HEK293 (cell line): ENCODE measurements at regions not wholly inside any gene's neighbourhood (a gene's known extent, or its start where the extent isn't known, plus 50 kb on each side); places are given as distances from the start of the nearest gene placed in this dataset.

ENCODE experiments used
- GLI2 ChIP-seq: fragments of 450-650 bp; formaldehyde crosslinking; IDR thresholded peaks from 2 replicates; pipeline ENCODE4; 2017; ENCODE audit warnings: missing biosample characterization, missing genetic modification characterization, low read depth, borderline replicate concordance
- HOXA7 ChIP-seq: sonication (generic); formaldehyde crosslinking; IDR thresholded peaks from 2 replicates; pipeline ENCODE4 v1.8.1; 2022; ENCODE audit warnings: missing genetic modification reagents, borderline replicate concordance
- KLF8 ChIP-seq: fragments of 450-650 bp; formaldehyde crosslinking; IDR thresholded peaks from 2 replicates; pipeline ENCODE4 v1.5.1; 2016; ENCODE audit warnings: missing biosample characterization, missing genetic modification characterization
- RBAK ChIP-seq: fragments of 450-650 bp; formaldehyde crosslinking; IDR thresholded peaks from 2 replicates; pipeline ENCODE4 v1.5.1; 2016; ENCODE audit warnings: missing biosample characterization, missing genetic modification characterization
- SP2 ChIP-seq: fragments of 450-650 bp; formaldehyde crosslinking; IDR thresholded peaks from 2 replicates; pipeline ENCODE4 v1.5.1; 2016; ENCODE audit warnings: missing biosample characterization, missing genetic modification characterization
- SP7 ChIP-seq: fragments of 450-650 bp; formaldehyde crosslinking; IDR thresholded peaks from 2 replicates; pipeline ENCODE4 v1.5.1; 2016; ENCODE audit warnings: missing biosample characterization, missing genetic modification characterization
- ZBTB1 ChIP-seq: fragments of 450-650 bp; formaldehyde crosslinking; IDR thresholded peaks from 2 replicates; pipeline ENCODE4 v1.5.1; 2016; ENCODE audit warnings: missing biosample characterization, missing genetic modification characterization
- ZFHX2 ChIP-seq: fragments of 450-650 bp; formaldehyde crosslinking; conservative IDR thresholded peaks from 2 replicates; pipeline ENCODE4 v1.5.1; 2016; ENCODE audit warnings: missing biosample characterization, missing genetic modification characterization
- ZFP69B ChIP-seq: fragments of 450-650 bp; formaldehyde crosslinking; IDR thresholded peaks from 2 replicates; pipeline ENCODE4 v1.5.1; 2016; ENCODE audit warnings: missing biosample characterization, missing genetic modification characterization
- ZNF2 ChIP-seq: fragments of 450-650 bp; formaldehyde crosslinking; IDR thresholded peaks from 2 replicates; pipeline ENCODE4 v1.5.1; 2016; ENCODE audit warnings: missing biosample characterization, missing genetic modification characterization
- ZNF23 ChIP-seq: fragments of 450-650 bp; formaldehyde crosslinking; IDR thresholded peaks from 2 replicates; pipeline ENCODE4 v1.5.1; 2016; ENCODE audit warnings: missing biosample characterization, missing genetic modification characterization, borderline replicate concordance
- ZNF24 ChIP-seq: fragments of 450-650 bp; formaldehyde crosslinking; IDR thresholded peaks from 2 replicates; pipeline ENCODE4 v1.5.1; 2016; ENCODE audit warnings: missing biosample characterization, missing genetic modification characterization
- ZNF37A ChIP-seq: fragments of 450-650 bp; IDR thresholded peaks from 2 replicates; pipeline ENCODE4 v1.5.1; 2018; ENCODE audit warnings: missing biosample characterization, missing genetic modification characterization
- ZNF394 ChIP-seq: fragments of 450-650 bp; formaldehyde crosslinking; IDR thresholded peaks from 2 replicates; pipeline ENCODE4 v1.5.1; 2016; ENCODE audit warnings: missing biosample characterization, missing genetic modification characterization, mild to moderate bottlenecking, moderate library complexity, borderline replicate concordance
- ZNF426 ChIP-seq: fragments of 450-650 bp; formaldehyde crosslinking; IDR thresholded peaks from 2 replicates; pipeline ENCODE4 v1.5.1; 2017; ENCODE audit warnings: missing biosample characterization, missing genetic modification characterization, mild to moderate bottlenecking, inconsistent platforms, moderate library complexity
- ZNF555 ChIP-seq: fragments of 450-650 bp; formaldehyde crosslinking; conservative IDR thresholded peaks from 2 replicates; pipeline ENCODE4 v1.5.1; 2017; ENCODE audit warnings: missing biosample characterization, mild to moderate bottlenecking, missing genetic modification characterization, inconsistent platforms
- ZNF561 ChIP-seq: fragments of 450-650 bp; IDR thresholded peaks from 2 replicates; pipeline ENCODE4 v1.5.1; 2018; ENCODE audit warnings: missing biosample characterization, missing genetic modification characterization, borderline replicate concordance
- ZNF600 ChIP-seq: fragments of 450-650 bp; formaldehyde crosslinking; IDR thresholded peaks from 2 replicates; pipeline ENCODE4 v1.5.1; 2016; ENCODE audit warnings: missing biosample characterization, missing genetic modification characterization
- ZNF624 ChIP-seq: fragments of 450-650 bp; formaldehyde crosslinking; IDR thresholded peaks from 2 replicates; pipeline ENCODE4 v1.5.1; 2017; ENCODE audit warnings: missing biosample characterization, missing genetic modification characterization
- ZNF654 ChIP-seq: fragments of 450-650 bp; formaldehyde crosslinking; IDR thresholded peaks from 2 replicates; pipeline ENCODE4 v1.5.1; 2016; ENCODE audit warnings: low read depth, missing biosample characterization, missing genetic modification characterization
- ZNF677 ChIP-seq: fragments of 450-650 bp; IDR thresholded peaks from 2 replicates; pipeline ENCODE4 v1.5.0; 2018; ENCODE audit warnings: missing biosample characterization, mild to moderate bottlenecking, missing genetic modification characterization, moderate library complexity
- TF ChIP-seq, protein P1 (sequence below): fragments of 450-650 bp; formaldehyde crosslinking; conservative IDR thresholded peaks from 2 replicates; pipeline ENCODE4 v1.5.1; 2016; ENCODE audit warnings: low read depth, missing biosample characterization, missing genetic modification characterization
- TF ChIP-seq, protein P2 (sequence below): fragments of 450-650 bp; formaldehyde crosslinking; IDR thresholded peaks from 2 replicates; pipeline ENCODE4 v1.5.1; 2016; ENCODE audit warnings: missing biosample characterization, missing genetic modification characterization
- TF ChIP-seq, protein P3 (sequence below): fragments of 450-650 bp; formaldehyde crosslinking; IDR thresholded peaks from 2 replicates; pipeline ENCODE4 v1.5.1; 2017; ENCODE audit warnings: missing biosample characterization, mild to moderate bottlenecking, missing genetic modification characterization, moderate library complexity
- TF ChIP-seq, protein P4 (sequence below): fragments of 450-650 bp; formaldehyde crosslinking; conservative IDR thresholded peaks from 2 replicates; pipeline ENCODE4 v1.5.1; 2016; ENCODE audit warnings: low read depth, missing biosample characterization, missing genetic modification characterization
- TF ChIP-seq, protein P5 (sequence below): fragments of 450-650 bp; formaldehyde crosslinking; IDR thresholded peaks from 2 replicates; pipeline ENCODE4 v1.5.1; 2016; ENCODE audit warnings: missing biosample characterization, missing genetic modification characterization

DNA sequence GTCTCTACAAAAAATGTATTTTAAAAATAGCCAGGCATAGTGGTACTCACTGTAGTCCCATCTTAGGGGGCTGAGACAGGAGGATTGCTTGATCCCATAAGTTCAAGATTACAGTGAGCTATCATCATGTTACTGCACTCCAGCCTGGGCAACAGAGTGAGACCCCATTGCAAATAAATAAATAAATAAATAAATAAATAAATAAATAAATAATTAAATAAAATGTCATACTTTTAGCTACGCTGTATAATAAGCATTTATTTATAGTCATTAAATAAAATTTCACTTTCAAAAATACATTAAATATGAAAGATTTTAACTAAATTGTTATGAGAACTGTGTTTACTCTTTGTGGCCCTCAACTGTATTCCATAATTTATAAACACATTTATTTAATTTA lies 1124.2 kb downstream of the PCDH7 start (continued):
- TF ChIP-seq, protein P1, sequence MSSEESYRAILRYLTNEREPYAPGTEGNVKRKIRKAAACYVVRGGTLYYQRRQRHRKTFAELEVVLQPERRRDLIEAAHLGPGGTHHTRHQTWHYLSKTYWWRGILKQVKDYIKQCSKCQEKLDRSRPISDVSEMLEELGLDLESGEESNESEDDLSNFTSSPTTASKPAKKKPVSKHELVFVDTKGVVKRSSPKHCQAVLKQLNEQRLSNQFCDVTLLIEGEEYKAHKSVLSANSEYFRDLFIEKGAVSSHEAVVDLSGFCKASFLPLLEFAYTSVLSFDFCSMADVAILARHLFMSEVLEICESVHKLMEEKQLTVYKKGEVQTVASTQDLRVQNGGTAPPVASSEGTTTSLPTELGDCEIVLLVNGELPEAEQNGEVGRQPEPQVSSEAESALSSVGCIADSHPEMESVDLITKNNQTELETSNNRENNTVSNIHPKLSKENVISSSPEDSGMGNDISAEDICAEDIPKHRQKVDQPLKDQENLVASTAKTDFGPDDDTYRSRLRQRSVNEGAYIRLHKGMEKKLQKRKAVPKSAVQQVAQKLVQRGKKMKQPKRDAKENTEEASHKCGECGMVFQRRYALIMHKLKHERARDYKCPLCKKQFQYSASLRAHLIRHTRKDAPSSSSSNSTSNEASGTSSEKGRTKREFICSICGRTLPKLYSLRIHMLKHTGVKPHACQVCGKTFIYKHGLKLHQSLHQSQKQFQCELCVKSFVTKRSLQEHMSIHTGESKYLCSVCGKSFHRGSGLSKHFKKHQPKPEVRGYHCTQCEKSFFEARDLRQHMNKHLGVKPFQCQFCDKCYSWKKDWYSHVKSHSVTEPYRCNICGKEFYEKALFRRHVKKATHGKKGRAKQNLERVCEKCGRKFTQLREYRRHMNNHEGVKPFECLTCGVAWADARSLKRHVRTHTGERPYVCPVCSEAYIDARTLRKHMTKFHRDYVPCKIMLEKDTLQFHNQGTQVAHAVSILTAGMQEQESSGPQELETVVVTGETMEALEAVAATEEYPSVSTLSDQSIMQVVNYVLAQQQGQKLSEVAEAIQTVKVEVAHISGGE (tag by site-specific recombination), result peak; percentile 54
- TF ChIP-seq ZNF23 (tag by site-specific recombination), result no peak
- TF ChIP-seq HOXA7 (CRISPR knock-in tag), result no peak
- TF ChIP-seq RBAK (tag by site-specific recombination), result no peak
- no peak for TF ChIP-seq ZNF37A
- TF ChIP-seq ZFHX2, result no peak
- no peak for TF ChIP-seq ZNF24
- TF ChIP-seq, protein P2, sequence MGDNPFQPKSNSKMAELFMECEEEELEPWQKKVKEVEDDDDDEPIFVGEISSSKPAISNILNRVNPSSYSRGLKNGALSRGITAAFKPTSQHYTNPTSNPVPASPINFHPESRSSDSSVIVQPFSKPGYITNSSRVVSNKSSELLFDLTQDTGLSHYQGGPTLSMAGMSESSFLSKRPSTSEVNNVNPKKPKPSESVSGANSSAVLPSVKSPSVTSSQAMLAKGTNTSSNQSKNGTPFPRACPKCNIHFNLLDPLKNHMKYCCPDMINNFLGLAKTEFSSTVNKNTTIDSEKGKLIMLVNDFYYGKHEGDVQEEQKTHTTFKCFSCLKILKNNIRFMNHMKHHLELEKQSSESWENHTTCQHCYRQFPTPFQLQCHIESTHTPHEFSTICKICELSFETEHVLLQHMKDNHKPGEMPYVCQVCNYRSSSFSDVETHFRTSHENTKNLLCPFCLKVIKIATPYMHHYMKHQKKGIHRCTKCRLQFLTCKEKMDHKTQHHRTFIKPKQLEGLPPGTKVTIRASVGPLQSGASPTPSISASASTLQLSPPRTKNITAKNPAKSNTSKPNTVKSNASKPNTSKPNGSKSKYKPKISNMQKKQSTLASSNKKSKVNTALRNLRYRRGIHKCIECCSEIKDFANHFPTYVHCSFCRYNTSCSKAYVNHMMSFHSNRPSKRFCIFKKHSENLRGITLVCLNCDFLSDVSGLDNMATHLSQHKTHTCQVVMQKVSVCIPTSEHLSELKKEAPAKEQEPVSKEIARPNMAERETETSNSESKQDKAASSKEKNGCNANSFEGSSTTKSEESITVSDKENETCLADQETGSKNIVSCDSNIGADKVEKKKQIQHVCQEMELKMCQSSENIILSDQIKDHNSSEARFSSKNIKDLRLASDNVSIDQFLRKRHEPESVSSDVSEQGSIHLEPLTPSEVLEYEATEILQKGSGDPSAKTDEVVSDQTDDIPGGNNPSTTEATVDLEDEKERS (tag by site-specific recombination), result no peak
- TF ChIP-seq, protein P3, sequence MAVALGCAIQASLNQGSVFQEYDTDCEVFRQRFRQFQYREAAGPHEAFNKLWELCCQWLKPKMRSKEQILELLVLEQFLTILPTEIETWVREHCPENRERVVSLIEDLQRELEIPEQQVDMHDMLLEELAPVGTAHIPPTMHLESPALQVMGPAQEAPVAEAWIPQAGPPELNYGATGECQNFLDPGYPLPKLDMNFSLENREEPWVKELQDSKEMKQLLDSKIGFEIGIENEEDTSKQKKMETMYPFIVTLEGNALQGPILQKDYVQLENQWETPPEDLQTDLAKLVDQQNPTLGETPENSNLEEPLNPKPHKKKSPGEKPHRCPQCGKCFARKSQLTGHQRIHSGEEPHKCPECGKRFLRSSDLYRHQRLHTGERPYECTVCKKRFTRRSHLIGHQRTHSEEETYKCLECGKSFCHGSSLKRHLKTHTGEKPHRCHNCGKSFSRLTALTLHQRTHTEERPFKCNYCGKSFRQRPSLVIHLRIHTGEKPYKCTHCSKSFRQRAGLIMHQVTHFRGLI (tag by site-specific recombination), result no peak
- TF ChIP-seq, protein P4, sequence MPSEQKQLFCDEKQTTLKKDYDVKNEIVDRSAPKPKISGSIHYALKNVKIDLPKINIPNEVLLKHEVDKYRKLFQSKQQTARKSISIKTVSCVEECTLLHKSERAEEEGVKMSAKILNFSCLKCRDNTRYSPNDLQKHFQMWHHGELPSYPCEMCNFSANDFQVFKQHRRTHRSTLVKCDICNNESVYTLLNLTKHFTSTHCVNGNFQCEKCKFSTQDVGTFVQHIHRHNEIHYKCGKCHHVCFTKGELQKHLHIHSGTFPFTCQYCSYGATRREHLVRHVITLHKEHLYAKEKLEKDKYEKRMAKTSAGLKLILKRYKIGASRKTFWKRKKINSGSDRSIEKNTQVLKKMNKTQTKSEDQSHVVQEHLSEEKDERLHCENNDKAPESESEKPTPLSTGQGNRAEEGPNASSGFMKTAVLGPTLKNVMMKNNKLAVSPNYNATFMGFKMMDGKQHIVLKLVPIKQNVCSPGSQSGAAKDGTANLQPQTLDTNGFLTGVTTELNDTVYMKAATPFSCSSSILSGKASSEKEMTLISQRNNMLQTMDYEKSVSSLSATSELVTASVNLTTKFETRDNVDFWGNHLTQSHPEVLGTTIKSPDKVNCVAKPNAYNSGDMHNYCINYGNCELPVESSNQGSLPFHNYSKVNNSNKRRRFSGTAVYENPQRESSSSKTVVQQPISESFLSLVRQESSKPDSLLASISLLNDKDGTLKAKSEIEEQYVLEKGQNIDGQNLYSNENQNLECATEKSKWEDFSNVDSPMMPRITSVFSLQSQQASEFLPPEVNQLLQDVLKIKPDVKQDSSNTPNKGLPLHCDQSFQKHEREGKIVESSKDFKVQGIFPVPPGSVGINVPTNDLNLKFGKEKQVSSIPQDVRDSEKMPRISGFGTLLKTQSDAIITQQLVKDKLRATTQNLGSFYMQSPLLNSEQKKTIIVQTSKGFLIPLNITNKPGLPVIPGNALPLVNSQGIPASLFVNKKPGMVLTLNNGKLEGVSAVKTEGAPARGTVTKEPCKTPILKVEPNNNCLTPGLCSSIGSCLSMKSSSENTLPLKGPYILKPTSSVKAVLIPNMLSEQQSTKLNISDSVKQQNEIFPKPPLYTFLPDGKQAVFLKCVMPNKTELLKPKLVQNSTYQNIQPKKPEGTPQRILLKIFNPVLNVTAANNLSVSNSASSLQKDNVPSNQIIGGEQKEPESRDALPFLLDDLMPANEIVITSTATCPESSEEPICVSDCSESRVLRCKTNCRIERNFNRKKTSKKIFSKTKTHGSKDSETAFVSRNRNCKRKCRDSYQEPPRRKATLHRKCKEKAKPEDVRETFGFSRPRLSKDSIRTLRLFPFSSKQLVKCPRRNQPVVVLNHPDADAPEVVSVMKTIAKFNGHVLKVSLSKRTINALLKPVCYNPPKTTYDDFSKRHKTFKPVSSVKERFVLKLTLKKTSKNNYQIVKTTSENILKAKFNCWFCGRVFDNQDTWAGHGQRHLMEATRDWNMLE (tag by site-specific recombination), result peak; percentile 71
- no peak for TF ChIP-seq ZNF677
- no peak for TF ChIP-seq ZNF561
- 0 out of 2 replicates have a peak, but pooled peaks have one; percentile 6 for TF ChIP-seq ZNF654
- peak; percentile 74; the same call in 1 of the 2 replicates for TF ChIP-seq ZNF394 (tag by site-specific recombination)
- TF ChIP-seq SP2 (tag by site-specific recombination), result no peak
- TF ChIP-seq ZNF600 (tag by site-specific recombination), result no peak
- no peak for TF ChIP-seq GLI2 (tag by site-specific recombination)
- TF ChIP-seq KLF8, result no peak
- peak; percentile 71 for TF ChIP-seq ZNF555
- TF ChIP-seq ZNF426 (tag by site-specific recombination), result peak; percentile 71
- TF ChIP-seq, protein P5, sequence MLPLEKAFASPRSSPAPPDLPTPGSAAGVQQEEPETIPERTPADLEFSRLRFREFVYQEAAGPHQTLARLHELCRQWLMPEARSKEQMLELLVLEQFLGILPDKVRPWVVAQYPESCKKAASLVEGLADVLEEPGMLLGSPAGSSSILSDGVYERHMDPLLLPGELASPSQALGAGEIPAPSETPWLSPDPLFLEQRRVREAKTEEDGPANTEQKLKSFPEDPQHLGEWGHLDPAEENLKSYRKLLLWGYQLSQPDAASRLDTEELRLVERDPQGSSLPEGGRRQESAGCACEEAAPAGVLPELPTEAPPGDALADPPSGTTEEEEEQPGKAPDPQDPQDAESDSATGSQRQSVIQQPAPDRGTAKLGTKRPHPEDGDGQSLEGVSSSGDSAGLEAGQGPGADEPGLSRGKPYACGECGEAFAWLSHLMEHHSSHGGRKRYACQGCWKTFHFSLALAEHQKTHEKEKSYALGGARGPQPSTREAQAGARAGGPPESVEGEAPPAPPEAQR (tag by site-specific recombination), result no peak
- no peak for TF ChIP-seq ZNF624 (tag by site-specific recombination)
- no peak for TF ChIP-seq ZBTB1 (tag by site-specific recombination)
- no peak for TF ChIP-seq ZFP69B (tag by site-specific recombination)
- TF ChIP-seq SP7, result no peak
- TF ChIP-seq ZNF2 (tag by site-specific recombination), result no peak
